Panc1 (cell line): ENCODE measurements at regions not wholly inside any gene's neighbourhood (a gene's known extent, or its start where the extent isn't known, plus 50 kb on each side); places are given as distances from the start of the nearest gene placed in this dataset.

Experiments used
- CTCF ChIP-seq: fragments of 450-650 bp; IDR thresholded peaks from 2 replicates; pipeline ENCODE4 v1.5.1; 2017; ENCODE audit warnings: mild to moderate bottlenecking
- POLR2AphosphoS5 ChIP-seq: IDR thresholded peaks from 2 replicates; pipeline ENCODE4 v1.6.1; 2012; ENCODE audit warnings: mild to moderate bottlenecking, low read depth, low read length, moderate library complexity

GRCh38 chr11:83350187-83350586 is 64.0 kb upstream of the CCDC90B start:
- no peak for TF ChIP-seq POLR2AphosphoS5
- no peak for TF ChIP-seq CTCF
